Stimulated activated CD8-positive, alpha-beta memory T cell treated with anti-CD3 and anti-CD28 coated beads, Interleukin-12 subunit alpha, Interleukin-12 subunit beta, amount 100 ng/mL, for 24 hours (primary cell): ENCODE measurements at regions not wholly inside any gene's neighbourhood (a gene's known extent, or its start where the extent isn't known, plus 50 kb on each side); places are given as distances from the start of the nearest gene placed in this dataset.
"Not testable (repeated sequence)": the region's sequence is repeated elsewhere in the genome, so short reads cannot be mapped to it uniquely, and the experiment has no call there.

ENCODE experiments used
- DNase-seq: peaks from one replicate; pipeline ENCODE4 v3.0.0-alpha.2; 2020; ENCODE audit errors: extremely low read depth

DNA sequence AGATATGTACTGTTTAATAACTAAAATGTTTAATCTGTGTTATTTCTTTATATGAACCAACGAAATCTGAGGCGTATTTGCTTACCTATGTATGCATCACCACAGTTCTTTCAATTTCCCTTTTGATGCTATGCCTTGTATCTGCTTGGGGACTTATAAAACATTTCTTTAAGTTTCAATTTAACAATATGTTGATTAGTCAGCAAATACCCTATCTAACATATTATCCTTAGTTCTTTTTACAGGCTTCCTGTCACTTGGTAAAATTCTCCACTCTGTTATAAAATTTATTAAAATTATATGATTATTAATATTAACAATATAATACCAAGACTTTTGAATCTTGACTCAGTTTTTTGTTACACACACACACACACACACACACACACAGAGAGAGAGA is 174.3 kb downstream of the CPS1 start:
- no peak for DNase-seq

- DNase-seq = not testable (repeated sequence)
Measured at GRCh38 chr2:210746826-210747225, 190.4 kb downstream of the CPS1 start.

DNA sequence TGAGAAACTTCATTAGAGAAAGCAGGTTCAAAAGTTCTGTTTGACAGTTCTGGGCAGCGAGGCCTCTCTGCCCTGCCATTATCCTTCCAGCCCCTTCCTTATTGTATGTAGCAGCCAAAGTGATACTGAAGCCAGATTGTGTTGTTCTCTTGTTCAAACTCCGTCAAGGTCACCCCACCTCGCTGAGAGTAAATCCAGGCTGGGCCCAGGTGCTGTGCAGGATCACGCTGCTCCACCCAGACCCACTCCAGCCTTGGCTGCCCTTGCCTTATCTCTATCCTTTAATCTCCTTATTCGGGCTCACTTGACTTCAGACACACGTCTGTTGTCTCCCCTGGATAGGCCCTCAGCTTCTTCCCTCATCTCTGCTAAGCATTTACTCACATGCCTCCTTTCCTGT is 196.1 kb downstream of the CPS1 start:
- DNase-seq = no peak

GRCh38 chr2:210753386-210753785 is 197.0 kb downstream of the CPS1 start:
- no peak for DNase-seq

GRCh38 chr2:210756855-210757254 is 200.5 kb downstream of the CPS1 start:
- no peak for DNase-seq

- no peak for DNase-seq
Measured at GRCh38 chr2:210762604-210763588, 206.5 kb downstream of the CPS1 start.

GRCh38 chr2:210768329-210768910 is 212.0 kb downstream of the CPS1 start:
- no peak for DNase-seq

DNA sequence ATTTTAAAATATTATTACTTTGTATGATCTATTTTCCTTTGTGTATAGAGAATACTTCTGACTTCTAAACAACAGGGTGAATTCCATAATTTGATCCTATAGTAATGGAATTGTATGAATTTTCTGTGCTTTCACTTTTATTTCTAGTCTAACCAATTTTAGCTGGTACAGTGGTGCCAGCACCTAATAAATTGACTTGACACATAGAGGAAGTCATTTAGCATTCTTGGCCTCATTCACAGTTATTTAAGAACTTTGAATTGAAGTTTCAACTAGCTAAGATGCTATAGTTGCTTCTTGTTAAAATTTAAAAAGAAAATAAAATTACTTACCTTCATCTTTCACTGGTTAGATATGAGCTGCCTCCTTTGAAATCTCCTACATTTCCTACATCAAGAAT is 220.4 kb downstream of the CPS1 start:
- DNase-seq = no peak

- DNase-seq = no peak
Measured at GRCh38 chr2:210782222-210782621, 225.8 kb downstream of the CPS1 start.

DNA sequence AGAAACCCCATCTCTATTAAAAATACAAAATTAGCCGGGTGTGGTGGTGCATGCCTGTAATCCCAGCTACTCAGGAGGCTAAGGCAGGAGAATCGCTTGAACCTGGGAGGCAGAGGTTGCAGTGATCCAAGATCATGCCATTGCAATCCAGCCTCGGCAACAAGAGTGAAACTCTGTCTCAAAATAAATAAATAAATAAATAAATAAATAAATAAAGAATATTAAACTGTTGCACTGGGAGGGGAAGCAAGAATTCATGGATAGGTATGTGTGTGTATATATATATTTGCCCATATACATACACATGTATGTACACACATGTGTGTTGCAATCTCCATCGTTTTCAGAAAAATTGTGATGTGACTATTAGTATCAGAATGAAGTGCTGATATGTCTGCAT is 231.4 kb downstream of the CPS1 start:
- DNase-seq = not testable (repeated sequence)

DNA sequence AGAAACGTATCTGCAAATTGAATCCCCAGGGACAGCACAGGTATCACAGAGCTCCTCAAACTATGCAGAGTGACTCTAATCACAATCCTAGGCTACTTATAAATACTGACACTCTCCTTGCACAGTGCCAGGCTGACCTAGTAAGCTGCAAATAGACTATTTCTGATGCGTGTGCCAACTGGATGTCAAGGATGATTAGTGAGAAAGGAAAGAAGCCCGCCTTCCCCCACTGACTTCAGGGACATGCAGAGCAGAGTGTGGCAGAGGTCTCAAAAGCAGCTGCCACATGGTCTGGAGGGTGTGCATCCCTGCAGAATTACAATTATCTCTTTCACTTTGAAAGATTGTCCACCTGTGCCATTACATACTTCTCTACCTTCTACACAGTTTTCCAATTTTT is 235.6 kb downstream of the CPS1 start:
- DNase-seq = no peak

- no peak for DNase-seq
Measured at GRCh38 chr2:210795506-210795905, 239.1 kb downstream of the CPS1 start.

DNA sequence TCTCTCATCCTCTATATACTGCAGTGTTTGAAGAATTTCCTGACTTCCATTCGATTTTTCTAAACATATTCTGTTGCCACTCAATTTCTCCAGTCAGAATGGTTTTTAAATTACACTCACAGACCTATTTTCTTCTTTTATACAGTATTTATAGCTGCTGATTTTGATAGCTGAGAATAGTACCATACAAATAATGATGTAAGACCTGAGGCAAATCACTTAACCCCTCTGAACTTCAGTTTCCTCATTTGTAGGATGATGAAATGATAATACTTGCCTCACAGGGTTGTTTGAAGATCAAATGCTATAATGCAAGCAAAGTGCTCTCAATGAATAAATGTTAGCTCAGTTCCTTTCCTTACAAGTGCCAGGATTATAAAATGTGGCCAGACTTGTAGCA is 241.8 kb downstream of the CPS1 start:
- DNase-seq = no peak

DNA sequence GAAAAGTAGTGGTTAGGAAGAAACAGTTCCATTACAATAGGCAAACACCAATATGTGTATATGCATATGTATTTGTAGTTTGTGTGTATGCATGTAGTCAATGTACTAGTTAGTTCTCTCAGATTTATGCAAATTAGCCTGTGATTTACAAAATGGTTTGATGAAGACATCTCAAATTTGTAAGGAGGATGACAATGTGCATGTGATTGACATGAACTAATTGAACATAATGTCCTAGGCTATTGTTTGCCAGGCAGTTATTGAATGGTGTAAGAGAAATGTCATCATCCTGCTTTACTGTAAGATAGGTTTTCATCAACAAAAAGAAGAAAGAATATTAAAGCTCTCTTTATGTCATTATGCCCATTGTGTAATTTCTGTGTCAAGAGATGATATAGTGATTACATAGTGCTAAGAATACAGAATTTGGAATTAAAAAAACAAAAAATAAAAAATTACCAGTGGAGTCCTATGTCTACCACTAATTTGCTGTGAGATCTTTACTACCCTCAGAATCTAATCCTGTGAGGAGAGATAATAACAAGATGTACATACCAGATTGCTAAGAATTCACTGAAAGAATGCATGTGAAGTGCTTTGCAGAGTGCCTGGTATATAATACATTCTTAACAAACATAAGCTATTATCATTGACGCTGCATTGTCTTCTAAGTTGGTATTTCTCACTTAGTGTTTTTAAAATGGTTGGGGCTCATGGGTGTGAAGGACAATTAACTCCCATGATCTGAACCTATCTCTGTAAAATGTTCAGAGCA is 258.0 kb downstream of the CPS1 start:
- DNase-seq = no peak

DNA sequence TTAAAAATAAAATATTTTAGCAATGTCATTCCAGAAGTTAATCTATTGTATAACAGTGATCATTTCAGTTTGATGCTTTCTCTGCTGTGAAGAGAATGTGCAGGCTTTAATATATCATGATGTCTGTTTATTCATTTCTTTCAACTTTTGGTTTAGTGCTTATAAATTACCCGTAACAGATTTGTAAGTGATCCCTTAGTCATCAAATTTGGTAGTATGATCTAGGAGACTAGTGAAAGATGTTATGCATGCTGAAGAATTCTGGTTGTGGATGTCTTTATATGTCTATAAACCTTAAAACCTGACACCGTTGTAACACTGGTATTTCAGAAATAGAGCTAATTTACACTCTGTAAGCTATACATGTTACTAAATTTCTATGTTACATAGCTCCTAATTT is 260.4 kb downstream of the CPS1 start:
- no peak for DNase-seq

DNA sequence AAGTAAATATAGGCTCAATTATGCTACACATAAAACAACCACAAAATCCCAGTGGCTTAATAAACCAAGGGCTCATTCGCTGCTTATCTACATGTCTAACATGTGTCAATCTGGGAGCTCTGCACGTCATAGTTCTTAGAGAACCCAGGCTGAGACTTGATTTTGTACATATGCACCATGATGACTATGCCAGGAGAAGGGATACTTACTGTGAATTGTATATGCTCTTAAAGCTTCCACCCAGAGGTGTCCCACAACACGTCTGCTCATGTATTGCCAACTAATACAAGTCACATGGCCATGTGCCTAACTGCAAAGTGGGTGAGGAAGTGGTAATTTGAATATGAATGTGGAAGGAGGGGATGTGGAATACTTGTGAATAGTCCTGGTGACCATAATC is 262.1 kb downstream of the CPS1 start:
- DNase-seq = no peak

DNA sequence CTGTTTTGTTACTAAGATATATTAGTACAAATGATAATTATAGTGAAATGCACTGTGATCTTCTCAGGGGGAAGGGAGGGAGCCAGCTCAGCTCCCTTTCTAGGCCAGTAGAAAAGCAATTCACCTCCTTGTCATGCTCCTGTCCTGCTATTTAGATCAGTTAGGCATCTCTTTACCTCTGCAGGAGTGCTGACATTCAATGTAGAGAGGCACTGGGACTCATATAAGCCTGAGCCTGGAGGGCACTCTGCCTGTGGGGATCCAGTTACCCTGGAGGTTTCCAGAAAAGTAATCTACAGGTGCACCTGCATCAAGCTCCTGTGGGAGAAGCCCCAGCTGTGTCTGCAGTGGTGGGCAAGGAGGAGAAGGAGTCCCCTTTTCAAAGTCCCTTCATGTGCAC is 277.0 kb downstream of the CPS1 start:
- no peak for DNase-seq

DNA sequence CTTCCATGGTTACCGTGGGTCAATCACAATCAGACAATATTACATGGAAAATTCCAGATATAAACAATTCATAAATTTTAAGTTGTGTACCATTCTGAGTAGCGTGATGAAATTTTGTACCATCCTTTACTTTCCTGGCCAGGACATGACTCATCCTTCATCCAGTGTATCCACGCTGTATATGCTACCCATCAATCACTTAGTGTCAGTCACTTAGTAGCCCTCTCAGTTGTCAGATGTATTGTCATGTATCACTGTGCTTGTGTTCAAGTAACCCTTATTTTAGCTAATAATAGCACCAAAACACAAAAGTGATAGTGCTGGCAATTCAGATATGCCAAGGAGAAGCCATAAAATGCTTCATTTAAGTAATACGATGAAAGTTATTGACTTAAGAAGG is 282.6 kb downstream of the CPS1 start:
- no peak for DNase-seq

DNA sequence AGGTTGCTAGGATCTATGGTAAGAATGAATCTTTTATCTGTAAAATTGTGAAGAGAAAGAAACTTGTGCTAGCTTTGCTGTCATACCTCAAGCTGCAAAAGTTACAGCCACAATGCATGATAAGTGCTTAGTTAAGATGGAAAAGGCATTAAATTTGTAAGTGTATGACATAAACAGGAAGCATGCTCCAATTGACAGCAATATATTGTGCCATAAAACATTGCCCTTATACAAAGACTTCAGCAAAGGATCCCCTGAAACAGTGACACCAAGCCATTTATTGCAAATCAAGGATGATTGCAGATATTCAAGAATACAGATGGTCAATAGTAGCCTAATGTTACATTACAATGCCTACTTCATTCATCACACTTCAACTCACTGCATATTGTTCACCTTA is 283.1 kb downstream of the CPS1 start:
- no peak for DNase-seq

GRCh38 chr2:210842896-210843295 is 286.5 kb downstream of the CPS1 start:
- no peak for DNase-seq

DNA sequence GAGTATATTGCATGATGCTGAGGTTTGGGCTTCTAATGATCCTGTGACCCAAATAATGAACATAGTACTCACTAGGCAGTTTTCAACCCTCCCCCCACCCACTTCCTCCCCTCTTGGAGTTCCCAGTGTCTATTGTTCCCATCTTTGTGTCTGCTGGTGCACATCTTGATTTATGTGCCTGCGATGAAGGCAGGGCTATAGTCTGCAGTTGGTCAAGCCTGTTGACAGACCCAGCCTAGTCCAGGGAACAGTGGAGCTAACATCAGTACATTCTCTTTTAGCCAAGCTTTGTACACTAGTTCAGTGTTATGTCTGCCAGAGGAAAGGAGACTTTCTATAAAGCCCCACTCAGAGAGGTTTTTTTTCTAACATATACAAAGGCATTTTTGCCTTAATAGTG is 287.6 kb downstream of the CPS1 start:
- DNase-seq = no peak

DNA sequence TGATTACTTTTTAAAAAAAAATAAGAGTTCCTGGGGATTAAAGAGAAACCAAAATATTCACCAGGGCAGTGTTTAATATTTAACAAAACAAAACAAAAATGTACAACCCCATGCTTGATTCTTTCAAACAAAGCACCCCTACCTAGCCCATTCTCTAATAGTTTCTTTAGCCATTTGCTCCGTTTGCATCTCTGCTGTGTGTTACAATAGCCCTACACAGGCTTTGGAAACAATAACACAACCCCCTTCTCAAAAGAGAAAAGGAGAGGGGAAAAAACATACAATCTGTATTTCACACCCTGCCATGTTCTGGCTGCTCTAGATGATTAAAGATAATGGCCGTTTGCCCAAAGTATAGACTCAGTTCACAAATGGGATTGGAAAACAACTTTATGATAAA is 302.9 kb downstream of the CPS1 start:
- no peak for DNase-seq

DNA sequence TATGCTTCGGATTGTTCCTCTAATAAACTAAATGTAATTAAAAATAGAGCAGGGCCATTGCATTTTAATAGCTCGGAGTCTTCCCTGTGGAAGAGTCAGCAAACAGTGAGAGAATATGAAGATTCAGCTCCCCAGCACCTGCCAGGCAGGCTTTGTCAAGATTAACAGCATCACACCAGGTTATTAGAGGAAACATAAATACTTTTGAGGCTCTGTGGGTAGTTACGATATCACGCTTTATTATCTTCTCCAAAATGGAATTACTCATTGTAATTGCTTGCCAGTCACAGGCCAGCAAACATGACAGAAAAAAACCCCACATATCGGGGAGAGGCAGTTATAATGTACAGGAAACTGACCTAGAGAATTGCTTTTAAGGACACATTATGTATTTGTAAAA is 303.9 kb downstream of the CPS1 start:
- DNase-seq = no peak
